IPS-15b (cell line): ENCODE measurements at regions not wholly inside any gene's neighbourhood (a gene's known extent, or its start where the extent isn't known, plus 50 kb on each side); places are given as distances from the start of the nearest gene placed in this dataset.

Experiments
- H3K27me3 ChIP-seq: one replicate; pipeline ENCODE4 v1.6.1; 2013; ENCODE audit warnings: low read length; ENCODE audit not compliant: control insufficient read depth, insufficient read depth
- H3K36me3 ChIP-seq: one replicate; pipeline ENCODE4 v1.6.1; 2013; ENCODE audit warnings: low read length; ENCODE audit not compliant: control insufficient read depth, insufficient read depth
- H3K4me1 ChIP-seq: one replicate; pipeline ENCODE4 v1.6.1; 2013; ENCODE audit warnings: mild to moderate bottlenecking, low read length; ENCODE audit not compliant: control insufficient read depth, insufficient read depth
- H3K4me3 ChIP-seq: one replicate; pipeline ENCODE4 v1.5.1; 2013; ENCODE audit warnings: low read depth, low read length
- H3K9ac ChIP-seq: one replicate; pipeline ENCODE4 v1.6.1; 2013; ENCODE audit warnings: low read depth, mild to moderate bottlenecking, low read length
- H3K9me3 ChIP-seq: one replicate; pipeline ENCODE4 v1.6.1; 2013; ENCODE audit warnings: mild to moderate bottlenecking, low read length; ENCODE audit not compliant: control insufficient read depth, insufficient read depth

GRCh38 chr10:34031400-34031799 lies 696.9 kb upstream of the NRP1 start:
- H3K4me1 ChIP-seq = no peaks in the 10 kb centered on the region
- H3K9ac ChIP-seq = no peak overlapping the region
- H3K4me3 ChIP-seq = no peak overlapping the region
- no peaks in the 10 kb centered on the region for H3K36me3 ChIP-seq
- H3K27me3 ChIP-seq = no peaks in the 10 kb centered on the region
- H3K9me3 ChIP-seq = no peaks in the 10 kb centered on the region

- Histone ChIP-seq H3K4me1 (no peaks in the 10 kb centered on the region), H3K9ac (no peak overlapping the region), H3K4me3 (no peak overlapping the region), H3K36me3 (no peaks in the 10 kb centered on the region), H3K9me3 (no peaks in the 10 kb centered on the region), H3K27me3 (no peaks in the 10 kb centered on the region)
Observed at GRCh38 chr10:34029455-34029854, 695.0 kb upstream of the NRP1 start.

- no peak overlapping the region for H3K4me3 ChIP-seq
- H3K4me1 ChIP-seq = no peaks in the 10 kb centered on the region
- no peaks in the 10 kb centered on the region for H3K27me3 ChIP-seq
- H3K9me3 ChIP-seq = no peaks in the 10 kb centered on the region
- no peaks in the 10 kb centered on the region for H3K36me3 ChIP-seq
- no peak overlapping the region for H3K9ac ChIP-seq
Observed at GRCh38 chr10:34028936-34029335, 694.5 kb upstream of the NRP1 start.

GRCh38 chr10:34024693-34025425 lies 690.4 kb upstream of the NRP1 start:
- H3K9me3 ChIP-seq = no peaks in the 10 kb centered on the region
- H3K9ac ChIP-seq = no peak overlapping the region
- no peaks in the 10 kb centered on the region for H3K36me3 ChIP-seq
- no peak overlapping the region for H3K4me3 ChIP-seq
- H3K4me1 ChIP-seq = no peaks in the 10 kb centered on the region
- H3K27me3 ChIP-seq = no peaks in the 10 kb centered on the region

- no peak overlapping the region for H3K9ac ChIP-seq
- no peaks in the 10 kb centered on the region for H3K9me3 ChIP-seq
- H3K4me1 ChIP-seq = no peaks in the 10 kb centered on the region
- no peak overlapping the region for H3K4me3 ChIP-seq
- no peaks in the 10 kb centered on the region for H3K27me3 ChIP-seq
- H3K36me3 ChIP-seq = no peaks in the 10 kb centered on the region
Observed at GRCh38 chr10:34024282-34024681, 689.8 kb upstream of the NRP1 start.

GRCh38 chr10:34022195-34022594 lies 687.7 kb upstream of the NRP1 start:
- H3K27me3 ChIP-seq = no peaks in the 10 kb centered on the region
- no peaks in the 10 kb centered on the region for H3K36me3 ChIP-seq
- no peaks in the 10 kb centered on the region for H3K9me3 ChIP-seq
- no peaks in the 10 kb centered on the region for H3K4me1 ChIP-seq
- no peak overlapping the region for H3K9ac ChIP-seq
- H3K4me3 ChIP-seq = no peak overlapping the region

- H3K27me3 ChIP-seq = no peaks in the 10 kb centered on the region
- H3K9me3 ChIP-seq = no peaks in the 10 kb centered on the region
- H3K4me3 ChIP-seq = no peak overlapping the region
- no peaks in the 10 kb centered on the region for H3K36me3 ChIP-seq
- no peak overlapping the region for H3K9ac ChIP-seq
- no peaks in the 10 kb centered on the region for H3K4me1 ChIP-seq
Observed at GRCh38 chr10:34018784-34019183, 684.3 kb upstream of the NRP1 start.

- Histone ChIP-seq H3K27me3 (no peaks in the 10 kb centered on the region), H3K9ac (no peak overlapping the region), H3K4me1 (no peaks in the 10 kb centered on the region), H3K36me3 (no peaks in the 10 kb centered on the region), H3K9me3 (no peaks in the 10 kb centered on the region), H3K4me3 (no peak overlapping the region)
Observed at GRCh38 chr10:34018129-34018528, 683.7 kb upstream of the NRP1 start.

- H3K36me3 ChIP-seq = no peaks in the 10 kb centered on the region
- no peaks in the 10 kb centered on the region for H3K4me1 ChIP-seq
- no peaks in the 10 kb centered on the region for H3K9me3 ChIP-seq
- no peak overlapping the region for H3K9ac ChIP-seq
- no peak overlapping the region for H3K4me3 ChIP-seq
- H3K27me3 ChIP-seq = no peaks in the 10 kb centered on the region
Observed at GRCh38 chr10:34017281-34017680, 682.8 kb upstream of the NRP1 start.

GRCh38 chr10:34016576-34016975 lies 682.1 kb upstream of the NRP1 start:
- Histone ChIP-seq H3K4me3 (no peak overlapping the region), H3K9ac (no peak overlapping the region), H3K36me3 (no peaks in the 10 kb centered on the region), H3K9me3 (no peaks in the 10 kb centered on the region), H3K4me1 (no peaks in the 10 kb centered on the region), H3K27me3 (no peaks in the 10 kb centered on the region)

- Histone ChIP-seq H3K36me3 (no peaks in the 10 kb centered on the region), H3K27me3 (no peaks in the 10 kb centered on the region), H3K9me3 (no peaks in the 10 kb centered on the region), H3K4me1 (no peaks in the 10 kb centered on the region), H3K4me3 (no peak overlapping the region), H3K9ac (no peak overlapping the region)
Observed at GRCh38 chr10:34015700-34016099, 681.2 kb upstream of the NRP1 start.

GRCh38 chr10:34013235-34013634 lies 678.8 kb upstream of the NRP1 start:
- H3K27me3 ChIP-seq = no peaks in the 10 kb centered on the region
- no peak overlapping the region for H3K4me3 ChIP-seq
- no peaks in the 10 kb centered on the region for H3K4me1 ChIP-seq
- no peaks in the 10 kb centered on the region for H3K9me3 ChIP-seq
- no peaks in the 10 kb centered on the region for H3K36me3 ChIP-seq
- no peak overlapping the region for H3K9ac ChIP-seq
